ENCODE measurements at regions not wholly inside any gene's neighbourhood (a gene's known extent, or its start where the extent isn't known, plus 50 kb on each side); places are given as distances from the start of the nearest gene placed in this dataset.

- no peak for TF ChIP-seq PKNOX1 (IDR thresholded peaks at IDR 0.05)
- TF ChIP-seq TARDBP (IDR thresholded peaks at IDR 0.05) = no peak
- no peak for TF ChIP-seq FOXM1 (IDR thresholded peaks at IDR 0.05; ENCODE audit: borderline replicate concordance)
- no peak for TF ChIP-seq ARNT (IDR thresholded peaks at IDR 0.05)
- no peak for TF ChIP-seq SP1 (IDR thresholded peaks at IDR 0.05)
- no peak for TF ChIP-seq SUZ12 (IDR thresholded peaks at IDR 0.05)
- no peak for TF ChIP-seq FOXA1 (IDR thresholded peaks at IDR 0.05)
- no peak for TF ChIP-seq BHLHE40 (IDR thresholded peaks at IDR 0.05; ENCODE audit: borderline replicate concordance)
- TF ChIP-seq FOXK2 (IDR thresholded peaks at IDR 0.05) = no peak
- TF ChIP-seq ZNF384 (IDR thresholded peaks at IDR 0.05) = no peak
- no peak for TF ChIP-seq L3MBTL2 (conservative IDR thresholded peaks at IDR 0.05)
- TF ChIP-seq ELF4 (IDR thresholded peaks at IDR 0.05) = no peak
Observed at GRCh38 chr2:220044383-220044782, 417.0 kb downstream of the SLC4A3 start.

Data from HEK293T (cell line).